ENCODE measurements at regions not wholly inside any gene's neighbourhood (a gene's known extent, or its start where the extent isn't known, plus 50 kb on each side); places are given as distances from the start of the nearest gene placed in this dataset.

DNA sequence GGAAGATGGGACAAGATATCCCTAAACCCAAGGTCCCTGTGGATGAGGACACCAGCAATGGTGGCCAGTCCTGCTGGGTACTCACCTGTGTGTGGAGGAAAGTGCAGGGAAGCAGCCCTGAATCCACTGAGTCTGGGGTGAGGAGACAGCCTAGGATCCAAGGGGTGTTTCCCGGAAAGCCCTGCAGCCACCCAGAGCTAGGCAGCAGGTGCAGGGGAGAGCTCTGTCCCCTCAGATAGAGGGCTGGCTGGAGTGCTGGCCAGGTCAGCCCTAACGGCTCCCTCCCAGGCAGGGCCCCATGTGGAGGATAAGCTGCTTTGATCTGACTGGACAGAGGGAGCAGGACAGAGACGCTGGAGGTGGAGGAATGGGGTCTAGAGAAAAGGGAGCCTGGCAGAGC is 344.7 kb upstream of the IRX4 start (continued):
- TF ChIP-seq, protein P1, sequence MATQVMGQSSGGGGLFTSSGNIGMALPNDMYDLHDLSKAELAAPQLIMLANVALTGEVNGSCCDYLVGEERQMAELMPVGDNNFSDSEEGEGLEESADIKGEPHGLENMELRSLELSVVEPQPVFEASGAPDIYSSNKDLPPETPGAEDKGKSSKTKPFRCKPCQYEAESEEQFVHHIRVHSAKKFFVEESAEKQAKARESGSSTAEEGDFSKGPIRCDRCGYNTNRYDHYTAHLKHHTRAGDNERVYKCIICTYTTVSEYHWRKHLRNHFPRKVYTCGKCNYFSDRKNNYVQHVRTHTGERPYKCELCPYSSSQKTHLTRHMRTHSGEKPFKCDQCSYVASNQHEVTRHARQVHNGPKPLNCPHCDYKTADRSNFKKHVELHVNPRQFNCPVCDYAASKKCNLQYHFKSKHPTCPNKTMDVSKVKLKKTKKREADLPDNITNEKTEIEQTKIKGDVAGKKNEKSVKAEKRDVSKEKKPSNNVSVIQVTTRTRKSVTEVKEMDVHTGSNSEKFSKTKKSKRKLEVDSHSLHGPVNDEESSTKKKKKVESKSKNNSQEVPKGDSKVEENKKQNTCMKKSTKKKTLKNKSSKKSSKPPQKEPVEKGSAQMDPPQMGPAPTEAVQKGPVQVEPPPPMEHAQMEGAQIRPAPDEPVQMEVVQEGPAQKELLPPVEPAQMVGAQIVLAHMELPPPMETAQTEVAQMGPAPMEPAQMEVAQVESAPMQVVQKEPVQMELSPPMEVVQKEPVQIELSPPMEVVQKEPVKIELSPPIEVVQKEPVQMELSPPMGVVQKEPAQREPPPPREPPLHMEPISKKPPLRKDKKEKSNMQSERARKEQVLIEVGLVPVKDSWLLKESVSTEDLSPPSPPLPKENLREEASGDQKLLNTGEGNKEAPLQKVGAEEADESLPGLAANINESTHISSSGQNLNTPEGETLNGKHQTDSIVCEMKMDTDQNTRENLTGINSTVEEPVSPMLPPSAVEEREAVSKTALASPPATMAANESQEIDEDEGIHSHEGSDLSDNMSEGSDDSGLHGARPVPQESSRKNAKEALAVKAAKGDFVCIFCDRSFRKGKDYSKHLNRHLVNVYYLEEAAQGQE (IDR thresholded peaks at IDR 0.05; ENCODE audit: low read depth): no peak
- TF ChIP-seq MAX (IDR thresholded peaks at IDR 0.05): no peak
- TF ChIP-seq EZH2 (IDR thresholded peaks at IDR 0.05): no peak

GRCh38 chr5:2224689-2225088 is 342.0 kb upstream of the IRX4 start:
- Histone ChIP-seq H3K9me3 (ENCODE audit: control insufficient read depth in 1 of 2, insufficient read depth in 1 of 2, low read depth in 1 of 2, low read length in 2 of 2) (no peaks in the 10 kb centered on the region), H3K79me2 (ENCODE audit: insufficient read depth, low read length) (no peaks in the 10 kb centered on the region), H3K9ac (ENCODE audit: low read length) (no peak overlapping the region), H4K20me1 (ENCODE audit: insufficient read depth) (no peaks in the 10 kb centered on the region), H3K27ac (ENCODE audit: low read depth, low read length) (no peak overlapping the region), H3K4me3 (replicated peaks in 1 of 2; ENCODE audit: low read depth in 1 of 2, low read length in 2 of 2) (no peak overlapping the region), H3K4me2 (ENCODE audit: low read length) (no peak overlapping the region), H3K27me3 (ENCODE audit: insufficient read depth, low read length) (0 out of 2 replicates have a peak, but pooled peaks cover 3% of the 10 kb centered on the region), H3K36me3 (ENCODE audit: control insufficient read depth in 1 of 2, insufficient read depth in 2 of 2, low read length in 2 of 2) (no peaks in the 10 kb centered on the region), H3K9me2 (ENCODE audit: insufficient read depth) (no peaks in the 10 kb centered on the region), H3K4me1 (ENCODE audit: control insufficient read depth in 1 of 2, insufficient read depth in 2 of 2, low read length in 2 of 2) (no peaks in the 10 kb centered on the region), H2AFZ (ENCODE audit: low read depth, low read length, poor library complexity, severe bottlenecking) (no peak overlapping the region)
- ChIA-PET POLR2A (no interaction called here), RAD21 (ENCODE audit: low non-redundant PET in 1 of 2, low total read pairs in 2 of 2, uncharacterized antibody in 2 of 2, unreplicated experiment in 2 of 2) (no interaction called here), CTCF (no interaction called here)
- no peak for ATAC-seq
- intact Hi-C loops (cut with micrococcal nuclease): no loop called here
- BruUV-seq (replicated peaks): no TSS peak
- DNase-seq (ENCODE audit: low read depth, low spot score): no peak
- TF ChIP-seq ZFX (IDR thresholded peaks at IDR 0.05): no peak
- TF ChIP-seq SRF (IDR thresholded peaks at IDR 0.05; ENCODE audit: low read depth): no peak
- TF ChIP-seq YY1 (IDR thresholded peaks at IDR 0.05; ENCODE audit: extremely low read depth, insufficient replicate concordance, low read depth, low read length): no peak
- TF ChIP-seq SIN3A (IDR thresholded peaks at IDR 0.05; ENCODE audit: low read depth): no peak
- TF ChIP-seq CBX3 (IDR thresholded peaks at IDR 0.05; ENCODE audit: low read depth): no peak
- TF ChIP-seq, protein P2, sequence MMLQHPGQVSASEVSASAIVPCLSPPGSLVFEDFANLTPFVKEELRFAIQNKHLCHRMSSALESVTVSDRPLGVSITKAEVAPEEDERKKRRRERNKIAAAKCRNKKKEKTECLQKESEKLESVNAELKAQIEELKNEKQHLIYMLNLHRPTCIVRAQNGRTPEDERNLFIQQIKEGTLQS (IDR thresholded peaks at IDR 0.05): no peak
- no peak for TF ChIP-seq POLR2A (IDR thresholded peaks at IDR 0.05; ENCODE audit: borderline replicate concordance, extremely low read depth, insufficient read depth, insufficient read length)

Data from HCT116 (cell line).